ENCODE measurements at regions not wholly inside any gene's neighbourhood (a gene's known extent, or its start where the extent isn't known, plus 50 kb on each side); places are given as distances from the start of the nearest gene placed in this dataset.

DNA sequence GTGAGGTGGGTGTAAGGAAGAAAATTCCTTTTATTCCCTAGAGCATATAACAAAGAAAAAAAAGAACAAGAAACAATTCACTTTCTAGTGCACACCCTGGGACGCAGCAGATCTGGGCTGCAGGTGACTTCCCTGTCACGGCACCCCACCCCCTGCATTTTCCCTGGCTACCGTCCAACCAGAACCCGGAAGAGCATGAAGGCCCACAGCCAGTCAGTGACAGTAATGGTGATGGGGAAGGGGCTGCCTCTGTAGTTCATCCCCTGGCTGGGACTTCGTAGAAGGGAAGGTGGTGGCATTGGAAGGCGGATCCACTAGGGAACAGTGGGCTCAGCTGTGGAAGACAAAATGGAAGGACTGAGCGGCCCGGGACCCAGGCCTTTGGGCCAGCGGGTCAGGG is 236.7 kb downstream of the BUB3 start:
- TF ChIP-seq ESRRG (CRISPR knock-in tag; IDR thresholded peaks at IDR 0.05) = no peak
- no peak for TF ChIP-seq CSDC2 (CRISPR knock-in tag; IDR thresholded peaks at IDR 0.05)
- no peak for TF ChIP-seq ZNF8 (CRISPR knock-in tag; IDR thresholded peaks at IDR 0.05)
- TF ChIP-seq TSHZ2 (CRISPR knock-in tag; IDR thresholded peaks at IDR 0.05) = no peak
- TF ChIP-seq ZC3H10 (CRISPR knock-in tag; IDR thresholded peaks at IDR 0.05) = no peak
- no peak for ATAC-seq

GRCh38 chr10:123391275-123392028 is 237.2 kb downstream of the BUB3 start:
- TF ChIP-seq ZFP30 (CRISPR knock-in tag; IDR thresholded peaks at IDR 0.05) = no peak
- no peak for TF ChIP-seq RARB (CRISPR knock-in tag; IDR thresholded peaks at IDR 0.05)
- no peak for TF ChIP-seq ZC3H10 (CRISPR knock-in tag; IDR thresholded peaks at IDR 0.05)
- TF ChIP-seq ARNTL (CRISPR knock-in tag; IDR thresholded peaks at IDR 0.05; ENCODE audit: borderline replicate concordance, low read depth) = no peak
- TF ChIP-seq TOX (CRISPR knock-in tag; IDR thresholded peaks at IDR 0.05; ENCODE audit: borderline replicate concordance) = no peak
- TF ChIP-seq PATZ1 (CRISPR knock-in tag; IDR thresholded peaks at IDR 0.05; ENCODE audit: borderline replicate concordance) = no peak
- TF ChIP-seq OSR1 (CRISPR knock-in tag; IDR thresholded peaks at IDR 0.05) = no peak
- no peak for ATAC-seq

DNA sequence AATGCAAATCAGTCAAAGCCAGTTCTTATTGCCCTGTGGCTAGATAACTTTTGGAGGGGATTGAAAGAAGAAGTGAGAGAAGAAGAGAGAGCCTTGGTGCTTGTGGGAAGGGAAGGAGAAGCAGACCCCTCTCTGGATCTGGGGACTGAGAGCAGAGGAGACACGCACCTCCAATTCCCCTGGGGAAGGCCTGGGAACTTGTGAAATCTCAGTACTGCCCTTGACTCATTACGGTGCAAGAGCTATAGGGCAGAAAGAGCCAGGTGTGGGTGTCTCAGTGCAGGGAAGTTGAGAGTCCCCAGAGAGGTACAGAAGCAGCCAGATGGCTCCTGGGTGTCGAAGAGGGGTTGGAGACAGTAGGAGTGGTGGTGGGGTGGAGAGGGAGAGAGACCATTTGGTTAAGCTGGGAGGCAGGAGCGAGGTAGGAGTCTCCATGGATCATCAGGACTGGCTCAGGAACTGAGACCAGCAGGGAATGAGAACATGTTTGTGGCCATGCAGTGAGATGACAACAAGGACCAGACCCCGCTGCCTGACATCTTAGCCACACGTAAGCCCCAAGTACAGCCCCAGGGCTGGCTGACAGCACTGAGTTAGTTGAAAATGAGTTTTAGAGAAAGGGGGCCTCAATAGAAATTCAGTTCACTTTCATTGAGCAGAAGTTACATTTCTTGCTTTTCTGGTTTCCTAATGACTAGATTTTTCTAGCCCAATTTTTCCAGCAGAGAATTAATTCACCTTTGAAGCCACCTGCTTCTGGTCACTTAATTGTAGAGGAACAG is 238.2 kb downstream of the BUB3 start:
- no peak for TF ChIP-seq ZFP30 (CRISPR knock-in tag; IDR thresholded peaks at IDR 0.05)
- no peak for TF ChIP-seq PATZ1 (CRISPR knock-in tag; IDR thresholded peaks at IDR 0.05; ENCODE audit: borderline replicate concordance)
- TF ChIP-seq TOX (CRISPR knock-in tag; IDR thresholded peaks at IDR 0.05; ENCODE audit: borderline replicate concordance) = no peak
- no peak for TF ChIP-seq PPARA (CRISPR knock-in tag; IDR thresholded peaks at IDR 0.05; ENCODE audit: borderline replicate concordance)
- no peak for TF ChIP-seq ZNF565 (CRISPR knock-in tag; conservative IDR thresholded peaks at IDR 0.05; ENCODE audit: low read depth)
- TF ChIP-seq TCF4 (CRISPR knock-in tag; IDR thresholded peaks at IDR 0.05; ENCODE audit: borderline replicate concordance) = no peak
- TF ChIP-seq, protein P1, sequence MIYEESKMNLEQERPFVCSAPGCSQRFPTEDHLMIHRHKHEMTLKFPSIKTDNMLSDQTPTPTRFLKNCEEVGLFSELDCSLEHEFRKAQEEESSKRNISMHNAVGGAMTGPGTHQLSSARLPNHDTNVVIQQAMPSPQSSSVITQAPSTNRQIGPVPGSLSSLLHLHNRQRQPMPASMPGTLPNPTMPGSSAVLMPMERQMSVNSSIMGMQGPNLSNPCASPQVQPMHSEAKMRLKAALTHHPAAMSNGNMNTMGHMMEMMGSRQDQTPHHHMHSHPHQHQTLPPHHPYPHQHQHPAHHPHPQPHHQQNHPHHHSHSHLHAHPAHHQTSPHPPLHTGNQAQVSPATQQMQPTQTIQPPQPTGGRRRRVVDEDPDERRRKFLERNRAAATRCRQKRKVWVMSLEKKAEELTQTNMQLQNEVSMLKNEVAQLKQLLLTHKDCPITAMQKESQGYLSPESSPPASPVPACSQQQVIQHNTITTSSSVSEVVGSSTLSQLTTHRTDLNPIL (CRISPR knock-in tag; IDR thresholded peaks at IDR 0.05; ENCODE audit: low read depth) = no peak
- no peak for TF ChIP-seq ZNF70 (CRISPR knock-in tag; IDR thresholded peaks at IDR 0.05)
- TF ChIP-seq, protein P2, sequence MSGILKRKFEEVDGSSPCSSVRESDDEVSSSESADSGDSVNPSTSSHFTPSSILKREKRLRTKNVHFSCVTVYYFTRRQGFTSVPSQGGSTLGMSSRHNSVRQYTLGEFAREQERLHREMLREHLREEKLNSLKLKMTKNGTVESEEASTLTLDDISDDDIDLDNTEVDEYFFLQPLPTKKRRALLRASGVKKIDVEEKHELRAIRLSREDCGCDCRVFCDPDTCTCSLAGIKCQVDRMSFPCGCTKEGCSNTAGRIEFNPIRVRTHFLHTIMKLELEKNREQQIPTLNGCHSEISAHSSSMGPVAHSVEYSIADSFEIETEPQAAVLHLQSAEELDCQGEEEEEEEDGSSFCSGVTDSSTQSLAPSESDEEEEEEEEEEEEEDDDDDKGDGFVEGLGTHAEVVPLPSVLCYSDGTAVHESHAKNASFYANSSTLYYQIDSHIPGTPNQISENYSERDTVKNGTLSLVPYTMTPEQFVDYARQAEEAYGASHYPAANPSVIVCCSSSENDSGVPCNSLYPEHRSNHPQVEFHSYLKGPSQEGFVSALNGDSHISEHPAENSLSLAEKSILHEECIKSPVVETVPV (CRISPR knock-in tag; IDR thresholded peaks at IDR 0.05) = no peak
- no peak for TF ChIP-seq OSR1 (CRISPR knock-in tag; IDR thresholded peaks at IDR 0.05)
- TF ChIP-seq TSHZ2 (CRISPR knock-in tag; IDR thresholded peaks at IDR 0.05) = no peak
- no peak for TF ChIP-seq ZNF8 (CRISPR knock-in tag; IDR thresholded peaks at IDR 0.05)
- no peak for TF ChIP-seq CSDC2 (CRISPR knock-in tag; IDR thresholded peaks at IDR 0.05)
- TF ChIP-seq GLIS3 (CRISPR knock-in tag; IDR thresholded peaks at IDR 0.05) = no peak
- TF ChIP-seq ZC3H10 (CRISPR knock-in tag; IDR thresholded peaks at IDR 0.05) = no peak
- TF ChIP-seq BACH2 (CRISPR knock-in tag; IDR thresholded peaks at IDR 0.05; ENCODE audit: borderline replicate concordance) = no peak
- TF ChIP-seq SNAI2 (CRISPR knock-in tag; IDR thresholded peaks at IDR 0.05) = no peak
- TF ChIP-seq ARNTL (CRISPR knock-in tag; IDR thresholded peaks at IDR 0.05; ENCODE audit: borderline replicate concordance, low read depth) = no peak
- TF ChIP-seq RARB (CRISPR knock-in tag; IDR thresholded peaks at IDR 0.05) = no peak
- TF ChIP-seq ESRRG (CRISPR knock-in tag; IDR thresholded peaks at IDR 0.05) = no peak
- ATAC-seq = no peak

Measured in SK-N-SH treated with all-trans-retinoic acid at 6 μM for 48 hours (cell line).